Stimulated activated CD8-positive, alpha-beta memory T cell treated with anti-CD3 and anti-CD28 coated beads, Interleukin-7, amount 100 ng/mL, for 24 hours (primary cell): ENCODE measurements at regions not wholly inside any gene's neighbourhood (a gene's known extent, or its start where the extent isn't known, plus 50 kb on each side); places are given as distances from the start of the nearest gene placed in this dataset.

Experiments used
- DNase-seq: peaks from one replicate; pipeline ENCODE4 v3.0.0-alpha.2; 2020; ENCODE audit warnings: low read depth

GRCh38 chr15:66906668-66907614, 158.5 kb upstream of the SMAD3 start:
- no peak for DNase-seq

- DNase-seq, result no peak
Measured at GRCh38 chr15:66907826-66908743, 157.3 kb upstream of the SMAD3 start.

- no peak for DNase-seq
Measured at GRCh38 chr15:66908744-66909095, 156.7 kb upstream of the SMAD3 start.

DNA sequence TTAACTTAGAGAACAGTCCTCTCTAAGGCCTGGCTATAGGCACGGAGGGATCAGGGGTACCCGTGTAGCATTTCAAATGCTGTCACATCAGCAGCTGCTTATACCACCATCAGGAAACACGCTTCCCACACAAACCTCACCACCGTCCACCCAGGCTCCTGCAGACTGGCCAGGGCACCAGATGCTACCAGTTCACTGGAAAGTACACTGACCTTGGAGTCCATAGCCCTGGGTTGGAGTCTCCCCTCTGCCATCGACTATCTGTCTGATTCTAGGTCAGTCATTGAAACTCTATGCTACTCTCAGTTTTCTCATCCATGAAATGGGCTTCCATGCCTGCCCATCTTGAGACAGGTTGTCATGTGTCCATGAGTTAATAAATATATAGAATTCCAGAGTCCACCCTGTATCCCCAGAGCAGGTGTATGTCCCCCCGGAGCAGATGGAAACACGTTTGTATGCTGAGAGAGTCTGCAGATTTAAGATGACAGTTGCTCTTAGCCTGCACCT, 156.0 kb upstream of the SMAD3 start:
- no peak for DNase-seq

- no peak for DNase-seq
Measured at GRCh38 chr15:66911131-66911700, 154.2 kb upstream of the SMAD3 start.

DNA sequence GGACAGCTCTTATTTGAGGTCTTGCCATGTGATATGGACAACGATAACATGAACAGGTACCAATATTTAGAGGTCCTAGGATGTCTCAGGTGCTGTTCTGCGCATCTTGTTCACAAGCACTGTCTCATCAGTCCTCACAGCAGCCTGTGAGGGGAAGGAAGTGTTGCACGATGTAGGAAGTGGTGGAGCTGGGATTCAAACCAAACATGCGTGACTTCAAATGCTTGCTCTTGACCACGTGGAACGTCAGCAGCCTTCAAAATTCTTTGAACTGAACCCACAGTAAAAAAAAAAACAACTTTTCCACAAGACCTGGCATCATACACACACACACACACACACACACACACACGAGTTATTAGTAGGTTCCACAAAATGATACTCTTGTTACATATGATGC, 153.4 kb upstream of the SMAD3 start:
- DNase-seq, result no peak

DNA sequence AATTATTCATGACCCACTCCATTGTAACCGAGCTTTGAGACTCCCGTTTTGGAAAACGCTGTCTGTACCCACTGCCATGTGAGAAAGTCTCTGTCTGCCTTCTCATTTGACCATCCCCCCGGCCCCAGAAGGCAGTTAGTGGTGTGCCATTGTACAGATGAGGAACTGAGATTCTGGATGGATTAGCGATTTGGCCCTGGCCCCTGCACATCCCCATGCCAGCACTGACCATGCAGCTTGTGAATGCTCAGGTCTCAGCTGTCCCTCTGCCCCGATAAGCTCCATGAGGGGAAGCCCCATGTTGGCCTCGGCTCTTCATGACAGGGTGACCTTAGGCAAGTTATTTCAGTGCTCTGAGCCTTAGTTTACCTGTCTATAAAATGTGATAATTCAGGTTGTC, 153.0 kb upstream of the SMAD3 start:
- DNase-seq, result no peak

DNA sequence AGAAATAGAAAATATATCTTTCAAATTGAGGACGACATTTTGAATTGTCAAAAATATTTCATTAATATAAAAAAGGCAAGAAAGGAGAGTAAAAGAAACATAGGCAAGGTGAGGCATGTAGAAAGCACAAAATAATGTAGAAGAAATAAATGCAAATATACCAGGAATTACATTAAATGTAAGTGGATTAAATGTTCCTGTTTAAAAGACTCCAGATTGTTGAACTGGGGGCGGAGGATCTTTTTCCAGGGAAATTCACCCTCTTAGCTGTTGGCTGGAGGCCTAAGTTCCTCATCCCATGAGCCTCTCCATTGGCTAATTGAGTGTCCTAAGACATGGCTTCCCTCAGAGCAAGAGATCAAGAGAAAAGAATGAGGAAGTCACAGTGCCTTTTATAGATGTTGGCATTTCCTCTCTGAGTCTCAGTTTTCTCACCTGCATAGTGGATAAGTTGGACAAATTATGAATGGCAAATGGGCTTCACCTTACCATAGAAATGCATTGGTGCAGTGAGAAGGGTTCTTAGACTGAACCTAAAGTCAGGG, 147.4 kb upstream of the SMAD3 start:
- DNase-seq, result no peak

DNA sequence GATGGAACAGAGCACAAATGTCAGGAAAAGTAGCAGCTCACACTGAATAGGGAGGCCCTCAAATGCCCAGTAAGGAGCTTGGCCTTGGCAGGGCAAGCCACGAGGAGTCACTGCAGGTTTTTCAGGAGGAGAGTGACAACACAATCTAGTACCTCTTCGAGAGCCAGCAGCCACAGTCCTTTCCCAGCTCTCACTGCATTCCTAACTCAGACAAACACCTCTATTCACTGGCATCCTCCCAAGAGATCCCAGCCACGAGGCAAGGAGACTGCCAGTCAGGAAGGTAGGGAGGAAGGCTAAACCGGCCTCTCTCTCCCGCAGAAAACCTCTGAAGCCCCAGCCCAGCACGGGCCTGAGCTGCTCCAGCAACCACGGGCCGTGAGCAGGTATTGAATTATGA, 146.0 kb upstream of the SMAD3 start:
- DNase-seq, result no peak

DNA sequence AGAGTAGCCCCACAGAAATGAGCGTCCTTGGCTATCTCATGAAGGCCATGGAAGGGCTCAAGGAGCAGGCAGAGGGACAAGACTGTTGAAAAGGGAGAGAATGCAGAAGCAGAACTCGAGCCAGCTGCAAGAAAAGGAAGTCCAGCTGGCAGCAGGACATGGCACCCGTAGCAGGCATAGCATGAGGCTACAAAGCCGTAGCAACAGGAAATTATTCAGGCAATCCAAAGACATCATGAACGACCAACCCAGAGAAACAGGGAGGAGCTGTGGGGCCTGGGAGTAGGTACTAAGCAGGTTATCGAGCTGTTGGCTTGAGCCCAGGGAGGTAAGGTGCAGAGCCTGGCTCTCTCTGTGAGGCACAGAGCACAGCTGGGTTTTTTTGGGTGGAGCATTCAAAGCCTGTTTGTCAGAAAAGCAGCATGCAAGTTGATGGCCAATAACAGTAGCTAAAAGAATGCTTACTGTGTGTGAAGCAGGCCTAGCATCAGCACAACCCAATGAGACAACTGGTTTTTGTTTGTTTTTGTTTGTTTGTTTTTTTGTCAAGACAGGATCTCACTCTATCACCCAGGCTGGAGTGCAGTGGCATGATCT, 144.0 kb upstream of the SMAD3 start:
- no peak for DNase-seq

DNA sequence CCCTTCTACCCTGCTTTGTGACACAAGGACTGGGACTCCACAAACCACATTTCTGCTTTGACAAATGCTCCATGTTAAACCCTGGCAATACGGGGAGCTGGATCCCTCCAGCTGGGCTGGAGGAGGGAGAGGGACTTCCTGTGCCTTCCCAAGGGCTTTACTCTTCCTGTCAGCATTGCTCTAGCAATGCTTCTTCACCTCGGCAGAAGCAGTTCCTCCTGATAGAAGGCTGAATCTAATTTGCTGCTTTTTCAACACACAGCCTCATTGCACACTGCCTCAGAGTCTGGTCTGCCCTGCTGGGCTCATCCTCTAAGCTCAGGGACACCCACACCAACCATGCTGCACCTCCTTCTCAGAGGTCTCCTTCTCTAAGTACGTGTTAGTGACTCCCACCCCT, 142.8 kb upstream of the SMAD3 start:
- DNase-seq, result no peak

GRCh38 chr15:66923438-66923881, 141.9 kb upstream of the SMAD3 start:
- no peak for DNase-seq

DNA sequence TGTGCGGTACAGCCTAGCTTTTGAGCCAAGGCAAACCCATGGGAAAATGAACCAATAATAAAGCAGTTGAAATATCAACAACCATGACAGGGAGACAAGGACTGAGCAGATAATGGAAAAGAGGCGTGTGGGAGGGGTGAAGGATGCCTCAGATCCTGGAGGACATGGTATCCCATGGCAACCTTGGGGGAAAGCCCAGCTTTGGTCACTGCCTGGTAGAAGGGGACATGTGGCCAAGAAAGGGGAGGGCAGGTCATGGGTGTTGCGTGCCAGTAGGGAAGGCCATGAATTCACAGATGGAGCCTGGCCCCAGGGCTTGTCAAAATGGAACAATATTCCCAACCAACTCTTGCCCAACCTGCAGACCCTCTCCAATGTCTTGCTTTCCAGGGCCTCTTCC, 140.5 kb upstream of the SMAD3 start:
- no peak for DNase-seq

DNA sequence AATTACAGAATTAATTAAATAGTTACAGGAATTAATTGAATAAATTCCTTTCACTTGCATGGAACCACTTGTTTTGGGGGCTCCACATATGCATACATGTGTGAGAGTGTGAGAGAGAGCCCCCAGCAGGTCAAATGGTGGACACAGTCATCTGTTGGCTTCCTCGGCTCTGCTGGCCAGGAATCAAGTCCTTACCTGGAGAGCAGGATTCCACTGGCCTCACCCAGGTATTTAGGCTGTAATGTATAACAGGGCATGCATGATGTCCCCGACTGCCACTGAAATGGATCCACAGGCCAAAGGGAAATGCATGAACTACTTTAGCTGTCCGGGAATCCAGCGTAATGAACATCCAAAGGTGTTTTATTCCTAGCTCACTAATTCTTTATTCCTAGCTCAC, 139.7 kb upstream of the SMAD3 start:
- DNase-seq, result no peak

- no peak for DNase-seq
Measured at GRCh38 chr15:66927201-66928077, 138.0 kb upstream of the SMAD3 start.

DNA sequence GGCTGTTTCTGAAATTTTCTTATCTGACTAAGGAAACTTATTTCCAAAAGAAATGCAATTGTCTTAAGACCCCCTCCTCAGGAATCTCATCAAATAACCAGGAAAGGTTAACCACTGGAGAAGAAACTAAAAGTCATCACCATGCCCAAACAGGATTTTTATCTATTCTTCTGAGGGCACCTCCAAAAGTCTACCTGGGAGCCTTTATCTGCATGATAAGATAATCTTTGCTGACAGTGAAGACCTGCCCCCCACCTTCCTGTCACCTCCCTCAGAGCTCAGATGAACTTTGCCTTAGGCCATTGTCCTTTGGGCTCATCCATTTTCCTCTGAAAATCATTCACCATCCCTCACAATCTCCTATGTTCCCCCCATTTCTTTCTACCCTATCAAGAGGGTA, 137.3 kb upstream of the SMAD3 start:
- DNase-seq, result no peak

DNA sequence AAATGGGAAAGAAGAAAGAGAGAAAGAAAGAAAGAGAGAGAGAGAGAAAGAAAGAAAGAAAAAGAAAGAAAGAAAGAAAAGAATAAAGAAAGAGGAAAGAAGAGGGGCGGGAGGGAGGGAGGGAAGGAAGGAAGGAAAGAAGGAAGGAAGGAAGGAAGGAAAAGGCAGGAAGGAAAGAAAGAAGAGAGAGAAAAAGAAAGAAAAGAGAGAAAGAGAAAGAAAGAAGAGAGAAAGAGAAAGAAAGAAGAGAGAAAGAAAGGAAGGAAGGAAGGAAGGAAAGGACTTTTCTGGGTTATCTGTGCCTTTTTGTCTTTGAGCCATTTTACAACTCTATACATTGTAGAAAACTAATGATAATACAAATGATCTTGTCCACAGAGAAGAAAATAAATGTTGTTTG, 136.6 kb upstream of the SMAD3 start:
- no peak for DNase-seq

DNA sequence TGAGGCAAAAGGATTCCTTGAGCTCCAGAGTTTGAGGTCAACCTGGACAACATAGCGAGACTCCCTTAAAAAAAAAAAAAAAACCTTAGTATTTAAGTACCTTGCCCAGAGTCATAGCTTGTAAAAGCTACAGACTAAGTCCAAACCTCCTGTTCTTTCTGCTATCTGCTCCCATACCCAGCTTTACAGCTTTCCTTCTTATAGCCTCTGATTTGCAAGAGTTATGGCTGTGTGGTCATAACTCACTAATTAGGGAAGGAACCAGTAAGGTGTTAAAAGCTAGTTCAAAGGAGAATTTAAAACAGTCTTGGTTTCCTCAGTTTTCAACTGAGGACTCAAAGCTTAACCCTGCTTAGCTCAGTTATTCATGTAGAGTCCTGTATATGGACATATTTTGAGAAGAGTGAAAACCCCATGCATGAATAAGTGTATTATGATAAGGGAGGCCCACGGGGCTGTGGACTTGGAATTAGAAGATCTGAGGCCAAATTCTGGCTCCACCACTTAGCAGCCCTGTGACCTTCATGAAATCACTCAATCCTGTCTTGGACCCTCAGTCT, 135.5 kb upstream of the SMAD3 start:
- DNase-seq, result no peak

GRCh38 chr15:66931768-66932633, 133.4 kb upstream of the SMAD3 start:
- no peak for DNase-seq
